ENCODE measurements at regions not wholly inside any gene's neighbourhood (a gene's known extent, or its start where the extent isn't known, plus 50 kb on each side); places are given as distances from the start of the nearest gene placed in this dataset.

DNA sequence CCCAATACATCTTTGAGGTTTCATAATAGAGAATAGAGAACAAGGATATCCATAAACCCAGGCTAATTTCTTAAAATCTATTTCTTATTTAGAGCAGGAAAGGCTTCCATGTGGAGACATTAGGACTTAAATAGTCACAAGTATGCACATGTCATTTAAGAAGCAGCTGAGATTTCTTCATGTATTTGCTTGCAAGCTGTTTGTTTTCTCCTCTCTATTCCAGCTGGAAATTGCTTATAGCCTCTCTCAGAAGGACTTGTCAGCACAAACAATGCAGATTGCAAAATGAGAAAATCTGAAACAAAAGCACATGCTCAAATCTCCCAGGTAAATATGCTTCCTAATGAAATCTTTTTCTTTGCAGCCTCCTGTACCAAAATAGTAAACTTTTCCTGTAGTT lies 1473.1 kb downstream of the CDH8 start:
- in situ Hi-C loops (cut with HindIII; ENCODE audit: low pct_unique_long_range_greater_than_20kb, low sequenced_read_pairs) = no loop called here
- no TSS peak for BruUV-seq (replicated peaks)
- Histone ChIP-seq H3K27me3 (ENCODE audit: control insufficient read depth, insufficient read depth, low read length) (no peaks in the 10 kb centered on the region), H3K4me3 (ENCODE audit: low read depth in 2 of 2, low read length in 2 of 2) (no peak overlapping the region), H3K4me1 (ENCODE audit: control insufficient read depth, insufficient read depth, low read length) (no peaks in the 10 kb centered on the region), H3K36me3 (ENCODE audit: control insufficient read depth, insufficient read depth, low read length) (no peaks in the 10 kb centered on the region), H3K27ac (ENCODE audit: low read length) (no peak overlapping the region), H3K9me3 (ENCODE audit: control insufficient read depth, insufficient read depth, low read depth, low read length) (no peaks in the 10 kb centered on the region)
- DNase-seq (ENCODE audit: low read depth, low spot score) (no peak), ATAC-seq (no peak)
- TF ChIP-seq CTCF (IDR thresholded peaks at IDR 0.05) (no peak), SIN3A (IDR thresholded peaks at IDR 0.05; ENCODE audit: borderline replicate concordance, insufficient read depth, low read depth, low read length) (no peak), POLR2AphosphoS5 (IDR thresholded peaks at IDR 0.05; ENCODE audit: low read depth, low read length) (no peak), TCF7L2 (IDR thresholded peaks at IDR 0.05; ENCODE audit: low read depth, low read length) (no peak)
- TF ChIP-seq, protein P1, sequence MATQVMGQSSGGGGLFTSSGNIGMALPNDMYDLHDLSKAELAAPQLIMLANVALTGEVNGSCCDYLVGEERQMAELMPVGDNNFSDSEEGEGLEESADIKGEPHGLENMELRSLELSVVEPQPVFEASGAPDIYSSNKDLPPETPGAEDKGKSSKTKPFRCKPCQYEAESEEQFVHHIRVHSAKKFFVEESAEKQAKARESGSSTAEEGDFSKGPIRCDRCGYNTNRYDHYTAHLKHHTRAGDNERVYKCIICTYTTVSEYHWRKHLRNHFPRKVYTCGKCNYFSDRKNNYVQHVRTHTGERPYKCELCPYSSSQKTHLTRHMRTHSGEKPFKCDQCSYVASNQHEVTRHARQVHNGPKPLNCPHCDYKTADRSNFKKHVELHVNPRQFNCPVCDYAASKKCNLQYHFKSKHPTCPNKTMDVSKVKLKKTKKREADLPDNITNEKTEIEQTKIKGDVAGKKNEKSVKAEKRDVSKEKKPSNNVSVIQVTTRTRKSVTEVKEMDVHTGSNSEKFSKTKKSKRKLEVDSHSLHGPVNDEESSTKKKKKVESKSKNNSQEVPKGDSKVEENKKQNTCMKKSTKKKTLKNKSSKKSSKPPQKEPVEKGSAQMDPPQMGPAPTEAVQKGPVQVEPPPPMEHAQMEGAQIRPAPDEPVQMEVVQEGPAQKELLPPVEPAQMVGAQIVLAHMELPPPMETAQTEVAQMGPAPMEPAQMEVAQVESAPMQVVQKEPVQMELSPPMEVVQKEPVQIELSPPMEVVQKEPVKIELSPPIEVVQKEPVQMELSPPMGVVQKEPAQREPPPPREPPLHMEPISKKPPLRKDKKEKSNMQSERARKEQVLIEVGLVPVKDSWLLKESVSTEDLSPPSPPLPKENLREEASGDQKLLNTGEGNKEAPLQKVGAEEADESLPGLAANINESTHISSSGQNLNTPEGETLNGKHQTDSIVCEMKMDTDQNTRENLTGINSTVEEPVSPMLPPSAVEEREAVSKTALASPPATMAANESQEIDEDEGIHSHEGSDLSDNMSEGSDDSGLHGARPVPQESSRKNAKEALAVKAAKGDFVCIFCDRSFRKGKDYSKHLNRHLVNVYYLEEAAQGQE (IDR thresholded peaks at IDR 0.05; ENCODE audit: insufficient read depth in 1 of 2, low read depth in 2 of 2, low read length in 1 of 2) = no peak
- ChIA-PET CTCF (no interaction called here), POLR2A (no interaction called here)
- intact Hi-C loops (cut with micrococcal nuclease; ENCODE audit: unreplicated experiment) = no loop called here

GRCh38 chr16:60558936-60559335 lies 1477.3 kb downstream of the CDH8 start:
- no peak for ATAC-seq
- BruUV-seq (replicated peaks) = no TSS peak
- TF ChIP-seq, protein P1 (IDR thresholded peaks at IDR 0.05; ENCODE audit: insufficient read depth in 1 of 2, low read depth in 2 of 2, low read length in 1 of 2) = no peak
- TF ChIP-seq CTCF (IDR thresholded peaks at IDR 0.05) = no peak
- TF ChIP-seq TCF7L2 (IDR thresholded peaks at IDR 0.05; ENCODE audit: low read depth, low read length) = no peak
- no peak for TF ChIP-seq SIN3A (IDR thresholded peaks at IDR 0.05; ENCODE audit: borderline replicate concordance, insufficient read depth, low read depth, low read length)
- no peak for TF ChIP-seq POLR2AphosphoS5 (IDR thresholded peaks at IDR 0.05; ENCODE audit: low read depth, low read length)
- H3K4me1 ChIP-seq (ENCODE audit: control insufficient read depth, insufficient read depth, low read length) = no peaks in the 10 kb centered on the region
- H3K9me3 ChIP-seq (ENCODE audit: control insufficient read depth, insufficient read depth, low read depth, low read length) = no peaks in the 10 kb centered on the region
- ChIA-PET CTCF (no interaction called here), POLR2A (no interaction called here)
- in situ Hi-C loops (cut with HindIII; ENCODE audit: low pct_unique_long_range_greater_than_20kb, low sequenced_read_pairs) (no loop called here), intact Hi-C loops (cut with micrococcal nuclease; ENCODE audit: unreplicated experiment) (no loop called here)
- H3K27me3 ChIP-seq (ENCODE audit: control insufficient read depth, insufficient read depth, low read length) = no peaks in the 10 kb centered on the region
- no peak for DNase-seq (ENCODE audit: low read depth, low spot score)
- H3K4me3 ChIP-seq (ENCODE audit: low read depth in 2 of 2, low read length in 2 of 2) = no peak overlapping the region
- no peak overlapping the region for H3K27ac ChIP-seq (ENCODE audit: low read length)
- no peaks in the 10 kb centered on the region for H3K36me3 ChIP-seq (ENCODE audit: control insufficient read depth, insufficient read depth, low read length)

Data from Panc1 (cell line).